Tibial nerve (tissue), 4 donors: ENCODE measurements at regions not wholly inside any gene's neighbourhood (a gene's known extent, or its start where the extent isn't known, plus 50 kb on each side); places are given as distances from the start of the nearest gene placed in this dataset.

Experiments used
- DNase-seq, 2 donors: peaks; one replicate each; pipeline ENCODE4 v3.0.0-alpha.2; 2019; ENCODE audit warnings: low spot score in 2 of 2
- H3K27ac ChIP-seq, 4 donors: fragments of 200-600 bp; sonication (generic) in 3 of 4; one replicate each; pipeline ENCODE4 v1.5.1; 2017 to 2019; ENCODE audit warnings: mild to moderate bottlenecking in 1 of 4
- H3K27me3 ChIP-seq, 2 donors: fragments of 200-600 bp; sonication (generic) in 1 of 2; one replicate each; pipeline versions ENCODE4 v1.5.1 to v1.6.0; 2017 to 2019
- H3K36me3 ChIP-seq, 3 donors: fragments of 200-600 bp; sonication (generic); one replicate each; pipeline ENCODE4 v1.5.1; 2018 to 2019
- H3K4me1 ChIP-seq, 4 donors: fragments of 200-600 bp; sonication (generic) in 3 of 4; one replicate each; pipeline ENCODE4 v1.5.1; 2017 to 2019
- H3K4me3 ChIP-seq, 4 donors: fragments of 200-600 bp; sonication (generic) in 3 of 4; one replicate each; pipeline ENCODE4 v1.5.1; 2017 to 2019; ENCODE audit warnings: mild to moderate bottlenecking in 1 of 4, moderate library complexity in 1 of 4
- H3K9me3 ChIP-seq, 4 donors: fragments of 200-600 bp; sonication (generic) in 3 of 4; one replicate each; pipeline ENCODE4 v1.5.1; 2017 to 2019
- CTCF ChIP-seq, 5 experiments: fragments of 200-600 bp in 3 of 5; fragments of 450-650 bp in 2 of 5; sonication (generic) in 3 of 5; IDR thresholded peaks; one replicate each; pipeline ENCODE4 v1.5.1; 2016 to 2019; ENCODE audit warnings: antibody characterized with exemption in 5 of 5, mild to moderate bottlenecking in 3 of 5, moderate library complexity in 2 of 5
- EP300 ChIP-seq, 2 donors: sonication (generic); formaldehyde crosslinking; IDR thresholded peaks; one replicate each; pipeline ENCODE4 v1.6.1; 2017; ENCODE audit warnings: antibody characterized with exemption in 2 of 2, mild to moderate bottlenecking in 1 of 2
- POLR2A ChIP-seq, 2 donors: fragments of 450-650 bp; IDR thresholded peaks; one replicate each; pipeline ENCODE4 v1.6.1; 2017; ENCODE audit warnings: antibody characterized with exemption in 2 of 2, mild to moderate bottlenecking in 2 of 2, moderate library complexity in 2 of 2
- WGBS, 2 donors: methylation state at CpG; one replicate each; pipeline ENCODE4 v1.1.5; 2018; 5-methylcytosine and 5-hydroxymethylcytosine counted together

GRCh38 chr22:42196454-42196853, 65.8 kb upstream of the CYP2D6 start:
- TF ChIP-seq POLR2A (IDR thresholded peaks at IDR 0.05) (no peak), CTCF (IDR thresholded peaks at IDR 0.05) (no peak), EP300 (IDR thresholded peaks at IDR 0.05) (no peak)
- H3K27ac ChIP-seq, result no peak overlapping the region
- H3K4me1 ChIP-seq, result peaks cover 0 to 19% (median 0%) of the 10 kb centered on the region in 4 donors
- H3K27me3 ChIP-seq, result no peaks in the 10 kb centered on the region
- no peak overlapping the region for H3K4me3 ChIP-seq
- H3K9me3 ChIP-seq, result no peaks in the 10 kb centered on the region
- 76 to 81% methylated on average over 2 of the region's 2 CpGs for WGBS, 2 donors
- DNase-seq, result no peak
- peaks cover 0 to 7% (median 0%) of the 10 kb centered on the region in 3 donors for H3K36me3 ChIP-seq

- DNase-seq, result no peak
- Histone ChIP-seq H3K9me3 (no peaks in the 10 kb centered on the region), H3K27ac (no peak overlapping the region), H3K27me3 (no peaks in the 10 kb centered on the region), H3K4me1 (peaks cover 0 to 23% (median 0%) of the 10 kb centered on the region in 4 donors), H3K36me3 (no peaks in the 10 kb centered on the region), H3K4me3 (no peak overlapping the region)
- no peak for TF ChIP-seq POLR2A (IDR thresholded peaks at IDR 0.05)
- no peak for TF ChIP-seq EP300 (IDR thresholded peaks at IDR 0.05)
- TF ChIP-seq CTCF (IDR thresholded peaks at IDR 0.05), result no peak
These were observed 64.3 kb upstream of the CYP2D6 start for GRCh38 chr22:42194953-42195352.

- WGBS, 2 donors, result 93 to 94% methylated on average over 10 of the region's 10 CpGs
- Histone ChIP-seq H3K4me3 (no peak overlapping the region), H3K4me1 (peaks cover 0 to 23% (median 0%) of the 10 kb centered on the region in 4 donors), H3K27me3 (no peaks in the 10 kb centered on the region), H3K27ac (no peak overlapping the region), H3K9me3 (no peaks in the 10 kb centered on the region), H3K36me3 (no peaks in the 10 kb centered on the region)
- no peak for TF ChIP-seq POLR2A (IDR thresholded peaks at IDR 0.05)
- no peak for DNase-seq
These were observed 63.7 kb upstream of the CYP2D6 start for GRCh38 chr22:42194104-42194851.

- Histone ChIP-seq H3K4me3 (no peak overlapping the region), H3K27ac (no peak overlapping the region), H3K36me3 (no peaks in the 10 kb centered on the region), H3K27me3 (no peaks in the 10 kb centered on the region), H3K4me1 (peaks cover 0 to 27% (median 0%) of the 10 kb centered on the region in 4 donors), H3K9me3 (no peaks in the 10 kb centered on the region)
- 42 to 50% methylated on average over 3 of the region's 3 CpGs for WGBS, 2 donors
- no peak for DNase-seq
- TF ChIP-seq POLR2A (IDR thresholded peaks at IDR 0.05) (no peak), CTCF (IDR thresholded peaks at IDR 0.05) (no peak), EP300 (IDR thresholded peaks at IDR 0.05) (no peak)
These were observed 61.9 kb upstream of the CYP2D6 start for GRCh38 chr22:42192547-42192946.

GRCh38 chr22:42190274-42190673, 59.7 kb upstream of the CYP2D6 start:
- 57 to 72% methylated on average over 1 of the region's 1 CpG for WGBS, 2 donors
- TF ChIP-seq CTCF (IDR thresholded peaks at IDR 0.05) (no peak), EP300 (IDR thresholded peaks at IDR 0.05) (no peak), POLR2A (IDR thresholded peaks at IDR 0.05) (no peak)
- peaks cover 0 to 35% (median 0%) of the 10 kb centered on the region in 4 donors for H3K4me1 ChIP-seq
- no peak overlapping the region for H3K4me3 ChIP-seq
- H3K27me3 ChIP-seq, result no peaks in the 10 kb centered on the region
- H3K27ac ChIP-seq, result no peak overlapping the region
- H3K36me3 ChIP-seq, result no peaks in the 10 kb centered on the region
- no peaks in the 10 kb centered on the region for H3K9me3 ChIP-seq
- no peak for DNase-seq
